Ascending aorta (tissue), 2 donors: ENCODE measurements at regions not wholly inside any gene's neighbourhood (a gene's known extent, or its start where the extent isn't known, plus 50 kb on each side); places are given as distances from the start of the nearest gene placed in this dataset.

ENCODE experiments used
- DNase-seq, 2 donors: peaks; one replicate each; pipeline ENCODE4 v3.0.0-alpha.2; 2019; ENCODE audit warnings: low spot score in 2 of 2
- H3K27ac ChIP-seq, 2 donors: fragments of 200-600 bp; sonication (generic); one replicate each; pipeline ENCODE4 v1.5.1; 2016 to 2017; ENCODE audit warnings: mild to moderate bottlenecking in 1 of 2
- H3K27me3 ChIP-seq: fragments of 200-600 bp; sonication (generic); one replicate; pipeline ENCODE4 v1.5.1; 2017
- H3K36me3 ChIP-seq, 2 donors: fragments of 200-600 bp; sonication (generic); one replicate each; pipeline ENCODE4 v1.5.1; 2016
- H3K4me1 ChIP-seq, 2 donors: fragments of 200-600 bp; sonication (generic); one replicate each; pipeline ENCODE4 v1.5.1; 2016 to 2017; ENCODE audit warnings: mild to moderate bottlenecking in 1 of 2
- H3K4me3 ChIP-seq, 2 donors: fragments of 200-600 bp; sonication (generic); one replicate each; pipeline ENCODE4 v1.5.1; 2016 to 2017; ENCODE audit warnings: mild to moderate bottlenecking in 1 of 2
- H3K9me3 ChIP-seq, 2 donors: fragments of 200-600 bp; sonication (generic); one replicate each; pipeline ENCODE4 v1.5.1; 2016
- intact Hi-C: fragments of 100-400 bp; cut with DNase I; formaldehyde crosslinking; loops from one replicate; pipeline ENCODE4 v1.15.1; 2023
- TF ChIP-seq, protein P1 (sequence below), 3 experiments: fragments of 200-600 bp in 2 of 3; fragments of 450-650 bp in 1 of 3; sonication (generic) in 2 of 3; IDR thresholded peaks; one replicate each; pipeline ENCODE4 v1.5.1; 2016 to 2019; ENCODE audit warnings: antibody characterized with exemption in 3 of 3, mild to moderate bottlenecking in 1 of 3, moderate library complexity in 1 of 3

- DNase-seq, result no peak
These were observed 245.7 kb downstream of the PSAT1 start for GRCh38 chr9:78542491-78543181.

DNA sequence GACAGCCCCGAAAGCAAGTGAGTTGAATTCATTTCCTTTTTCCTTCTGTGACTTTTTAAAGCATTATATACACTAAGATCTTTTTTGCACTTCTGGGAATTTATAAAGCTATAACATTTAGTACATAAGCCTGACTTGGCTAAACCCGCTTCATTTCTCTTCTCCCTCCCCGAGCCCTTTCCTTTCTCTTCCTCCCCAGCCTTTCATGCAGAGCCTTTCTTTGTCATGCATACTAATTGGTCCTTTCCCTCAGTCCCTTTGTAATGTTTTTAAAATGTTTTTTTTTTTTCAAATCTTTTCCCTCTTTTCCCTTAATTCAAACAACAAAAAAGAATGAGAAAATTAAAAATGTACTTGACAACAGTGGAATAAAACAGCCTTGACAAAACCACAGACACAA, 246.4 kb downstream of the PSAT1 start:
- TF ChIP-seq, protein P1, sequence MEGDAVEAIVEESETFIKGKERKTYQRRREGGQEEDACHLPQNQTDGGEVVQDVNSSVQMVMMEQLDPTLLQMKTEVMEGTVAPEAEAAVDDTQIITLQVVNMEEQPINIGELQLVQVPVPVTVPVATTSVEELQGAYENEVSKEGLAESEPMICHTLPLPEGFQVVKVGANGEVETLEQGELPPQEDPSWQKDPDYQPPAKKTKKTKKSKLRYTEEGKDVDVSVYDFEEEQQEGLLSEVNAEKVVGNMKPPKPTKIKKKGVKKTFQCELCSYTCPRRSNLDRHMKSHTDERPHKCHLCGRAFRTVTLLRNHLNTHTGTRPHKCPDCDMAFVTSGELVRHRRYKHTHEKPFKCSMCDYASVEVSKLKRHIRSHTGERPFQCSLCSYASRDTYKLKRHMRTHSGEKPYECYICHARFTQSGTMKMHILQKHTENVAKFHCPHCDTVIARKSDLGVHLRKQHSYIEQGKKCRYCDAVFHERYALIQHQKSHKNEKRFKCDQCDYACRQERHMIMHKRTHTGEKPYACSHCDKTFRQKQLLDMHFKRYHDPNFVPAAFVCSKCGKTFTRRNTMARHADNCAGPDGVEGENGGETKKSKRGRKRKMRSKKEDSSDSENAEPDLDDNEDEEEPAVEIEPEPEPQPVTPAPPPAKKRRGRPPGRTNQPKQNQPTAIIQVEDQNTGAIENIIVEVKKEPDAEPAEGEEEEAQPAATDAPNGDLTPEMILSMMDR (IDR thresholded peaks at IDR 0.05), result no peak
- Histone ChIP-seq H3K4me1 (no peaks in the 10 kb centered on the region), H3K9me3 (no peaks in the 10 kb centered on the region), H3K27ac (no peak overlapping the region), H3K27me3 (no peaks in the 10 kb centered on the region), H3K4me3 (no peak overlapping the region), H3K36me3 (no peaks in the 10 kb centered on the region)
- intact Hi-C loops, result no loop called here
- DNase-seq, result no peak

More at GRCh38 chr9:78542491-78543181, 245.7 kb downstream of the PSAT1 start:
- no peaks in the 10 kb centered on the region for H3K36me3 ChIP-seq
- intact Hi-C loops, result no loop called here
- H3K27me3 ChIP-seq, result no peaks in the 10 kb centered on the region
- no peaks in the 10 kb centered on the region for H3K9me3 ChIP-seq
- no peak overlapping the region for H3K4me3 ChIP-seq
- TF ChIP-seq, protein P1 (IDR thresholded peaks at IDR 0.05), result no peak
- no peak overlapping the region for H3K27ac ChIP-seq
- no peaks in the 10 kb centered on the region for H3K4me1 ChIP-seq

DNA sequence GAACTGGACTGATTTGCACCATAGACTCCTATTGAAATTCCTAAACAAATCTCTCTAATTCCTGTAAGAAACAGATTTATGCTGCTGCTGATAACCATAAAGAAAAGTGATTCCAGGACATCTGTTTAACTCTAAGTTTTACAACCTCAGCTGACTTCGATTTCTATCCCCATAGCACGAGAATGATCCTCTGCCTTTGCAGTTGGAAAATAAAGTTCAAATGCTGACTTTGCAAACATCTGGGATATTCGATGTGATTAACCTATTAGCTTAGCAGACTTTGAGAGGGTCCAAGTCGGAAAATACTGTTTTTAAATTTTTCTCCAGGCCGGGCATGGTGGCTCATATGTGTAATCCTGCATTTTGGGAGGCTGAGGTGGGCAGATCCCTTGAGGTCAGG, 247.3 kb downstream of the PSAT1 start:
- DNase-seq, result no peak
- intact Hi-C loops, result no loop called here
- H3K27ac ChIP-seq, result no peak overlapping the region
- no peak overlapping the region for H3K4me3 ChIP-seq
- H3K4me1 ChIP-seq, result no peaks in the 10 kb centered on the region
- H3K27me3 ChIP-seq, result no peaks in the 10 kb centered on the region
- H3K36me3 ChIP-seq, result no peaks in the 10 kb centered on the region
- H3K9me3 ChIP-seq, result no peaks in the 10 kb centered on the region
- TF ChIP-seq, protein P1 (IDR thresholded peaks at IDR 0.05), result no peak

DNA sequence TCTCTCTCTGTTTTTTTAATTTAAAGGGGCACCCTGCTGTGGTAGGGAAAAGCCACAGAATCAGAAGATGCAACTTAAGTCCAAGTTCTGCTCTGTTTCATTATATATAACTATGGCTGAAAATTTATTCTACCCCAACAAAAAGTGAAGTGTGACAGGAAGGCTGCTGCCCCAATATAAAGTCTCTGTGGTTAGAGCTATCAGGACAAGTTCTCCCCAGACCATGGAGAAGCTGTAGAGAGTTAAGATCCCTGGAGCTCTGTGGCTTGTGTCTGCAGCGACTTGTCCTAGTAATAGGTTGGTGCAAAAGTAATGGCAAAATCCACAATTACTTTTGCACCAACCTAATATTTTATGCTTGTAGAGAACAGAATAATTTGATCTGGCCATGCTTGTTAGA, 250.9 kb downstream of the PSAT1 start:
- no peaks in the 10 kb centered on the region for H3K4me1 ChIP-seq
- no peak for DNase-seq
- intact Hi-C loops, result no loop called here
- H3K27ac ChIP-seq, result no peak overlapping the region
- no peak overlapping the region for H3K4me3 ChIP-seq
- H3K9me3 ChIP-seq, result no peaks in the 10 kb centered on the region
- no peaks in the 10 kb centered on the region for H3K36me3 ChIP-seq
- H3K27me3 ChIP-seq, result no peaks in the 10 kb centered on the region
- TF ChIP-seq, protein P1 (IDR thresholded peaks at IDR 0.05), result no peak

- H3K36me3 ChIP-seq, result no peaks in the 10 kb centered on the region
- H3K9me3 ChIP-seq, result no peaks in the 10 kb centered on the region
- DNase-seq, result no peak
- no peak overlapping the region for H3K27ac ChIP-seq
- TF ChIP-seq, protein P1 (IDR thresholded peaks at IDR 0.05), result no peak
- no peaks in the 10 kb centered on the region for H3K27me3 ChIP-seq
- H3K4me3 ChIP-seq, result no peak overlapping the region
- no peaks in the 10 kb centered on the region for H3K4me1 ChIP-seq
- intact Hi-C loops, result no loop called here
These were observed 251.7 kb downstream of the PSAT1 start for GRCh38 chr9:78548670-78549069.

- Histone ChIP-seq H3K4me3 (no peak overlapping the region), H3K27me3 (no peaks in the 10 kb centered on the region), H3K36me3 (no peaks in the 10 kb centered on the region), H3K9me3 (no peaks in the 10 kb centered on the region), H3K4me1 (no peaks in the 10 kb centered on the region), H3K27ac (no peak overlapping the region)
- intact Hi-C loops, result no loop called here
- no peak for DNase-seq
- TF ChIP-seq, protein P1 (IDR thresholded peaks at IDR 0.05), result no peak
These were observed 252.8 kb downstream of the PSAT1 start for GRCh38 chr9:78549711-78550110.
